ENCODE measurements at regions not wholly inside any gene's neighbourhood (a gene's known extent, or its start where the extent isn't known, plus 50 kb on each side); places are given as distances from the start of the nearest gene placed in this dataset.
"Not testable (repeated sequence)": the region's sequence is repeated elsewhere in the genome, so short reads cannot be mapped to it uniquely, and the experiment has no call there.

DNA sequence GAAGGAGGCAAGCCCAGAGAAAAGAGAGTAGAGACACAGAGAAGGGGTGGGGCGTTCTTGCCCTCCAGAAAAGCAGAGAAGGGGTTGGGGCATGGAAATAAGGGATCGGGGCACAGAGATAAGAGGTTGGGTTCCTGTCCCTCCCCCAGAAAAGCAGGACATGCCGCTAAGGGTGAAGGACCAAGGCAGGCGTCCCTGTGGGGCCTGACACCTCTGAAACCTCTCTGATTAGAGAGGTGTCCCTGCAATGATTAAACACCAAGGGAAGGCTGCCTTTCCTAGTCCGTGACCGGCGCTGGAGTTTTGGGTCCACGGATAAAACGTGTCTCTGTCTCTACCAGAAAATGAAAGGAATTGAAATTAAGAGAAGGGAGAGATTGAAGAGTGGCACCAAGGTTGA, 914.0 kb upstream of the CRIM1 start:
- not testable (repeated sequence) for DNase-seq (ENCODE audit: low spot score)

DNA sequence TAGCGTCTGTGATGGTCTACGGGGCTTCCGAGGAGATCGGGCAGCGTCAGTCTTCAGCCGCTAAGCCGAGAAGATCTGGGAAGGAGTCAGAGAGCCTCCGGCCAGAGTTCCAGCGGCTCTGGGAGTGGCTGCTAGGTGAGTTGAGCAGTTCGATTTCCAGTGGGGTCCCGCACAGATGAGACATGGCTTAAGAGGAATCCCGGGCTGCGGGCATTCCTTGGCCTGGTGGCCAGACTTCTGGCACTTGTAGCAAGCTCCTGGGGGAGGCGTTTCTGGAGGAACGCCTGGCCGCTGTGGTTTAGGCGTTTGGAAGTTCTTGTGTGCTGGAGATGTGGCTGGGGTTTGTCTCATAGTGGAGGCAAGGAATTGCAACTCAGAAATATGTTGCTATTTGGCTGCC, 915.3 kb upstream of the CRIM1 start:
- not testable (repeated sequence) for DNase-seq (ENCODE audit: low spot score)

DNA sequence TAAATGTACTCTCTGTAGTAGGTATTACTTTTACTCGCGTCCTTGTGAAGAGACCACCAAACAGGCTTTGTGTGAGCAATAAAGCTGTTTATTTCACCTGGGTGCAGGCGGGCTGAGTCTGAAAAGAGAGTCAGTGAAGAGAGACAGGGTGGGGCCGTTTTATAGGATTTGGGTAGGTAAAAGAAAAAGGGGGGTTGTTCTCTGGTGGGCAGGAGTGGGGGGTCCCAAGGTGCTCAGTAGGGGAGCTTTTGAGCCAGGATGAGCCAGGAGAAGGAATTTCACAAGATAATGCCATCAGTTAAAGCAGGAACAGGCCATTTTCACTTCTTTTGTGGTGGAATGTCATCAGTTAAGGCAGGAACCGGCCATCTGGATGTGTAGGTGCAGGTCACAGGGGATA, 918.7 kb upstream of the CRIM1 start:
- not testable (repeated sequence) for DNase-seq (ENCODE audit: low spot score)

DNA sequence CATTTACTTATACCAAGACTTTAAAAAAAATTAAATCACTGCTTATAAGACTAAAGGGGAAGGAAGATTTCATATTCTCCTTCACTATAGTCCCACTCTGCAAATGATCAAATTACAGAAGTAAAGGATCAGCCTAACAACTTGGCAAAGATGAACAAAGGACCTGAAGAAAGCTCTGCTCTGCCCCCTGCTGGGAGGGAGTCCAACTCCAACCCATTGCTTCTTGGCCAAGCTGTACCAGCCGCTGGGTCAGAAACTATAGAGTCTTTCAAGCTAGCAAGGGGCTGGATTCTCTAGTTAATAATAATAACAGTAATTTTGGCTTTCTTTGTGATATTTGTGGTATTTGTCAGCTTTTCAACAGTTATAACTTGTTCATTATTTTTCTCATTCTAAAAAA, 927.0 kb upstream of the CRIM1 start:
- peak; percentile 34 for DNase-seq (ENCODE audit: low spot score)

DNA sequence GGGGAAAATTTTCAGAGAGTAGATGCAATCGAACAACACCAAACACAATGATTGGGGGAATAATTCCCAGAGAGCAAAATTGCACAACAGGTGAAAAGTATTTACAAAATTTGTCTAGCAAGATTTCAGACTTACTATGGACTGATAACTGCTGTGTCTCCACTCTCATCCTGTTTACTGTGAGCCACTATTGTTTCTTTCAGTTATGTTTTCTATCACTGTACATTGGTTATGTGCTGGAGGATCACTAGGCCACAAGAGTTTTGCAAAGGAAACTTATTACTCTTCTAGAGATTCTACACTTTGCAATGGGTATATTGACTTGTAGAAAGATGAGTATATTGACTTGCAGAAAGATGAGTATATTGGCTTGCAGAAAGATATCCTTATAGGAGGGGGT, 934.1 kb upstream of the CRIM1 start:
- DNase-seq (ENCODE audit: low spot score) = no peak

DNA sequence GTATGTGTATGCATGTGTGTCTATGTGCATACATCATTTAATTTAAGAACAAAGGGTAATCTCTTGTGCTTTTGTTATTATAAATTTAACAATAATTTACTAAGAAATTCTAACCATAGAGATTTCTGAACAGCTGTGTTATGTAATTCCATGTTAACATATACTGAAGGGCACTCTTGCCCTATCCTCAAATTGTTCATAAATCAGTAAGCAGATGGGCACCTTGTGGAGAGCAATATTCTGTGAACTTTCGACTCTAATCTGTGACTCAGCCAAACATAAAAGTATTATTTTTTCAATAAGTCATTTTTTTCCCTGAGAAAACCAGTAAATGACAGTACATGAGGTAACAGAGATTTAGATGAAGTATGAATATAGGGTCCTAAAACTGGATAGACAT, 938.3 kb upstream of the CRIM1 start:
- no peak for DNase-seq (ENCODE audit: low spot score)

DNA sequence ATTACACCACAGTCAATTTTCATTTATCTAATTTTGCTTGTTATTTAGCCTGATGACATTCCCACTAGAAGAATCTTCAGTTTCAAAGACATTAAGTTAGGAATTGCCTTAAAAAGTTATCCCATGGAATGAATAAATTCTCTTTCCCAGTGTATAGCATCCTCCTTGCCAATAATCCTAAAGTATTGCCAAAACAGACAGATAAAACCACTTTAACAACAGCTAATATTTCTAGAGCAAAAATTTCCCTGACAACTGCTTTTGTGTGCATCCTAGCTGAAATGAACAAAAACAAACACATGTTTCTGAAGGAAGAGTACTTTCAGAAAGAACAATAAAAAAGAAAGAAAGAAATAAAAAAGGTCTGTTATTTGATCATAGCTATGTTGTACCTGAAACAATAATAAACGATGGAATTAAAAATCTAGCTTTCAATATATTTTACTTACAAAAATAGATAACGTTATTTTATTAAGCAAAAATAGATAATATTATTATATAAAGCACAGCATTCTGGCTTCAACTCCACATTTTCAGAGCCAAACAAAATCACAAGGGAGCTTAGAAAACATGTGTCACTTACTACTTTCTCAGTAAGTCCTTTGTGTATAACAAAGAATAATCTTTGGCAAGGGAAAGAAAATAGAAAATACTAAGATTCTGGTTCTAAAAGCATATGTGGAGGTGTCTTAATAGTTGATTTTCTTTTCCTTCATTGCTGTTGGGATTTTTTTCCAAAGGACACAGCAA, 939.0 kb upstream of the CRIM1 start:
- no peak for DNase-seq (ENCODE audit: low spot score)

DNA sequence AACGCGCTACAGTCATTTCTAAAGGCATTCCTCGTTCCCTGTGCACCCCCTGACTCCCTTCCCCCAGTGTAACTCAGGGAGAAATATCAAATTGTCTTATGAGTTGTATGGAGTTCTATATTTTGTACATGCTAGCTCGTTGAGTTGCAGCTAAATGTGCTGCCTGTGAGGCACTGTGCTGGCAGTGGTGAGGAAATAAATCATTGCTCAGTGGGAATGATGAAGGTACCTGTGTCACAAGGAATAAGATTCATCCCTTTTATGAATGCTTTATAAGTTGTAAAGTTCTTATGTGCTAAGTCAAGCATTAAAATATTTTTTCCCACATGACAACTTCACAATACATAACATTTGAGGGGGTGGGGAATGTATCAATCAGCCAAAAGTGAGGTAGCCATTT, 939.6 kb upstream of the CRIM1 start:
- DNase-seq (ENCODE audit: low spot score) = no peak

DNA sequence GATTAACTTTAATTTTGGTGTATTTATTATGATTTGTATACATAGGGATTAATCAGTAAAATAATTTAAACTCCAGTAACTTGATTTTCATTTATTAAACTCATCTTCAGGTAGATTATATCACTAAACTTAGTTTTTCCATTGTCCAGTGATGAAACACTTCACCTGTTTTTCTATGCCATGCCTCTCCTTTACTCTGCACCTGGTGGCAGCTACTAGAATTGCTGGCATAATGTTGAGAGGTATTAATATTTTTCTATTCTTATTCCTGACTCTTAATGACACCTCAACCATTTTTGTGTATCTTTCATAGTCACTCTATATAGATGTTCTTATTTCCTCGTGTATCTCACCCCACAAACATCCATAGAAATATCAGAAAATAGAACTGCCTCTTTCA, 940.3 kb upstream of the CRIM1 start:
- DNase-seq (ENCODE audit: low spot score) = no peak

DNA sequence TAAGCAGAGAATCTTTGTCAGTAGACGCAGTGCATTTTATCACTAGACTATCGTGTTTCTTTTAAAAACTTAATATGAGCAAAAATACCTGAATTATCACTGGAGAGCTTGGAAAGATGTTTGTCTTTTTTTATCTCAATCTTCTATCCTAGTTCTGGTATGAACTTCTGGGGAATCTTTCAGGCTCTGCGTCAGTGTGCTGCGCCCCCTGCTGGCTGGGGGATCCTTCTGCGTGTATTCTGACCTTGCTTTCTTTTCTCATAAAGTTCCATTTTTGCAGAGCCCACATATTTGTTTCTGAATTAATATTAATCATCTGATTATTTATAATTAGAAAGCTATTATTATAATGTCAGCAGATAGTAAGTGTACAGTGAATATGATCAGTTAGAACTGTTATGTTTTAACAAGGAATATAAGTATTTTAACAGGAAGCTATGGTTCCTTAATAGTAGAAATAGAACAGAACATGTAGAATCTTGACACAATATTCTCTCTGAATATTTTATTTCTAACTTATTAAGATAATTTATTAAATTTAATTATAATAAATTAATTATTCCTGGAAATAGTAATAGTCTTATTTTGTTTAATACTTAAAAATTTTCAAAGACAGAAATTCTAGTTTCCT, 945.0 kb upstream of the CRIM1 start:
- DNase-seq (ENCODE audit: low spot score) = peak; percentile 40

DNA sequence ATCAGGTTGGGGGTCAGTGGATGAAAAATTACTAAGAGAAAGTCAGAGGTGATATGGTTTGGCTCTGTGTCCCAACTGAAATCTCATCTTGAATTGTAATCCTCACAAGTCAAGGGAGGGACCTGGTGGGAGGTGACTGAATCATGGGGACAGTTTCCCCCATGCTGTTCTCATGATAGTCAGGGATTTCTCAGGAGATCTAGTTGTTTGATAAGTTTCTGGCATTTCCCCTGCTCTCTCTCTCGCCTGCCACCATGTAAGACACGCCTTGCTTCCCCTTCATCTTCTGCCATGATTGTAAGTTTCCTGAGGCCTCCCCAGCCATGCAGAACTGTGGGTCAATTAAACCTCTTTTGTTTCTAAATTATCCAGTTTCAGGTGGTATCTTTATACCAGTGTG, 945.8 kb upstream of the CRIM1 start:
- no peak for DNase-seq (ENCODE audit: low spot score)

DNA sequence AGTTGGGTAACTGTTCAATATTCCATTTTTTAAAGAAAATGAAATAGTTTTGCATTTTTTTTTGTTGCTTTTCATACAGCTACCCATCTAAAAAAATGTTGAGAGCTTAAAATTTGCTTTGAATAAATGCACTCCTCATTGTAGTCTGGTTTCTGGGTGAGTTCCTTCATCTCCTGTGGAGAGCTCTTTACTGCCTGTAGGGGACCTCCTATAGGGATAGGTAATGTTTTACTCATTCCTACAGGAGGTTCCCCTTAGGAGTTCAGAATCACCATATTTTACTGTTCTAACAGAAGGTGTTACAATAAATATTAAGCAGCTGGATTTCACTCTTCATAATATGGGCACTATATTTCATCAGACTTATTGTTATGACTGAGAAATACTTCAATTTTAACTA, 947.3 kb upstream of the CRIM1 start:
- DNase-seq (ENCODE audit: low spot score) = no peak

DNA sequence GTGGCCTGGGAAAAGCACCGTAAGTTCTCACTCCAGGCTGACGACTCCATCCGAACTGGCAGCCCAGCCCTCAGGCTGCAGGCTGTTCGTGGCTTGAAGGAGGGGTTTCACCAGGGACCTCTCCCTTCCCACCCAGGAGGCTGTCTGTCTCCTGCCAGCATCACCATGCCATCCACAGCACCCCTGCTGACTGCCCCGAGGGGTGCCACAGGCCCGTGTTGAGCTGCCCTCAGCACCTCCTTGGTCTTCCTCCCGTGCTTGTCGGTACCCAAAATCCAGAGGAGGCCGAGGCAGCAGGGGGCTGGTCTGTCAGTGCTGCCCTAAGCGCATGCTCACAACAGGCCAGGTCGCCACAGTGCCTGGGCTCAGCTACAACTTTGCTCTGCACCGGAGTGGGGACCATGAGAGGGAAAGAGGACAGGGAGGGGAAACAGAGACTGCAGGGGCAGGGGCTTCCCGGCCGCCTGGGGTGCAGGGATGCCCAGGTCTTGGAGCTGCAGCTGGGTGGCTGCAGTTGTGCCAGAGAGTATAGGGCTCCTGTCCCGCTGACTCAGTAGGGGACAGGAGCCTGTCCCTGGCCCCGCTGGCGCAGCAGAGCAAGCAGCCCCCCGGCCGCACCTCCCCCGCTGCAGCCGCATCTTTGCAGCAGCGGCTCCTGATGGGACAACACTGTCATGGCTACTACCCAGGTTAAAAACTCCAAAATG, 963.7 kb upstream of the CRIM1 start:
- no peak for DNase-seq (ENCODE audit: low spot score)

DNA sequence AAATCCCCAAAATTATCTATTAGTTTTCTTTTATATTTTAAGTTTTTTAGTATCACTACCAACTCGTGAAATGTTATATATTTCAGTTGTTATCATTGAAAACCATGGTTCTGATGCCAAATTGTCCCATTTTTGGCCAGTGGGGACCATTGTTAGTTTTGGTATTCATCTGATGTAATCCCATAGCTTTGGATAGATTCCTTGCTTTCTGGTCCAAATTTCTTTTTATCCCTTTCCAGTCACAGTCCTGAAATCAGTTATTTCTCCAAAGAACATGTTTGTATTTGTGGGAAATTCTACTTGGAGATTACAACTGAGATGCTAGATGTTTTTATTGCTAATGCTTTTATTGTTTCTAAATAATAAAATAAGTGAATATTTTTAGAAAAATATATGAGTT, 976.8 kb upstream of the CRIM1 start:
- no peak for DNase-seq (ENCODE audit: low spot score)

DNA sequence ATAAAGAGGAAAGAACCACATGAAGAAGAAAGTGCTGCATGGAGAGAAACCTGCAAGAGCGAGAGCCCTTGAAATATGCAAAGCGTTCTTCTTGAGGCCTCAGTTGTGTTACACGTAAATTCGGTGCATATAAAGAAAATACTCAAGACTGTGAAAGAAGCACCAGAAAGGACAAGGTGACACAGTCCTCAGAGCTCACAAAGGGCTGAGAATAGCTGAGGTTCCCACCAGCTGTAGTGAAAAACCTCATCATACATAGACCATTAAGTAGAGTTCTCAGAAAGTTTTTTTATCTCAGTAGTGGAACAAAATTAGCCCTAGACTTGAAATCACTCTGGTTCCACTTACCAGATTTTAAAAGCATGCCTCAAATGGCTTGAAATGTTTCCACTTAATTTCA, 980.7 kb upstream of the CRIM1 start:
- DNase-seq (ENCODE audit: low spot score) = no peak

DNA sequence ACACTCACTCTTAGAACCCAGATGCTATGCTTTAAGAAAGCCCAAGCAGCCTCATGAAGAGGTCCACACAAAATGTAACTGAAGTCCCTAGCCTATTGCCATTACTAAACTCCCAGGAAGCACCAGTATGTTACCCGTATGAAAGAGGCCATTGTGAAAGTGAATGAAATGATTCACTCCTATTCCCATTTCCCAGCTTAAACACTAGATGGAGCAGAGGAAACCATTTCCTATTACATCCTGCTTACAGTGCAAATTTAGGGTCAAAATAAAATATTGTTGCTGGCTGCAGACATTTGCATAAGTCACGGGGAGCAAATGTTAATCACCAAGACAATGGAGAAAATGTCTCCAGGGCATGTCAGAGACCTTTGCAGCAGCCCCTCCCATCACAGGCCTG, 989.7 kb upstream of the CRIM1 start:
- DNase-seq (ENCODE audit: low spot score) = peak; percentile 22

DNA sequence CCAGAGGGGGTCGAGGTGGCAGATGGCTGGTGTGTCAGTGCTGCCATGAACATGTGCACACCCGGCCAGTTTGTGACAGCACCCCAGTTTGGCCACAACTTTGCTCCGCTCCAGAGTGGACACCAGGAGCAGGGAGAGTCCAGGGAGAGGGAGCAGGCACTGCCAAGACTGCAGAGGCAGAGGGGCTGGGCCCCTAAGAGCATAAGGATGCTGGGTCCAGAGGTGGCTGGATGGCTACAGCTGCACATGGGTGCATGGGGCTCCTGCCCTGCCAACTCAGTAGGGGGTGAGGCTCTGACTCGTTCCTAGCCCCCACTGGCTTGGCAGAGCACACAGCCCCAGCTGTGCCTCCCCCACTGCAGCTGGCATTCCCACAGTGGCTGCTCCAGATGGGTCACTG, 999.2 kb upstream of the CRIM1 start:
- DNase-seq (ENCODE audit: low spot score) = no peak

DNA sequence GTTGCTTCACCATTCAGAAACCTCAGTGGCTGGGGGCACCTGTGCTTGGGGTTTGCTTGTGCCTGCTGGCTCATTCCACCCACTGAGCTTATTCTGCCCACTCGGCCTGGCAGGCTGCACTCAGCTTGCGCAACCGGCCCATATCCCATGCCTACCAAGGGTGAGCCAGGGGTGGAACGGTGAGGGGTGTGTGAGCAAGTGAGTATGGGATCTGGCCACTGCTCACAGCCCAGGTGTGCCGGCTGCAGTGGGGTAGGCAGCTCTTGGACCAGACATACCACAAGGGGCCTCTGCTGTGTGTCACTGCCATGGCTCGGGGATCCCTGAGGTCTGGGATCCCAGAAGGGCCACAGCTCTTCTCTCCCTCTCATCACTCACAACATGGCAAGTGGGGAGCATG, 1000.5 kb upstream of the CRIM1 start:
- no peak for DNase-seq (ENCODE audit: low spot score)

DNA sequence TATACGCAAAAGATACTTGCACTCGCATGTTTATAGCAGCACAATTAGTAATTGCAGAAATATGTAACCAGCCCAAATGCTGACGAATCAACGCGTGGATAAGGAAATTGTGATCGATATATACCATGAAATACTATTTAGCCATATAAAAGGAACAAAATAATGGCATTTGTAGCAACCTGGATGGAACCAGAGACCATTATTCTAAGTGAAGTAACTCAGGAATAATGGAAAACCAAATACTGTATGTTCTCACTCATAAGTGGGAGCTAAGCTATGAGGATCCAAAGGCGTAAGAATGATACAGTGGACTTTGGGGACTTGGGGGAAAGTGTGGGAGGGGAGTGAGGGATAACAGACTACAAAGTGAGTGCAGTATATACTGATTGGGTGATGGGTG, 1008.0 kb upstream of the CRIM1 start:
- no peak for DNase-seq (ENCODE audit: low spot score)

DNA sequence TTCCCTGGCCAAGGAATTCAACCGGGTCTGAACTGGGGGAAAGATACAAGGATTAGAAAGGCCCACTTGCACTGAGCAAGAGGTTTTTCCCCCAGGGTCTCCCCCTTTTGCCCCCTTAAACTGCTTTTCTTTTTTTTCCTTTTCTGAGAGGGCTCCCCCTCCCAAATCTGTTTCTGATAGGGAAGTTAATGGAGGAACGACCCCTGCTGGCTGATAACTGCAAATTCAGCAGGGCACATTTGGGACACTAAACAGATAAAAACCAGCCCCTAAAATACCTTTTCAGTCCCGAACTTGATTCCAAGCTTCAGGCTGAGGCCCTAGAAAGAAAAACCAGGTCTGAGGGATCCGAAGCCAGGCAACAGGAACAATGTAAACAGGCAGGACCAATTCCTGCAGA, 1012.4 kb upstream of the CRIM1 start:
- no peak for DNase-seq (ENCODE audit: low spot score)

DNA sequence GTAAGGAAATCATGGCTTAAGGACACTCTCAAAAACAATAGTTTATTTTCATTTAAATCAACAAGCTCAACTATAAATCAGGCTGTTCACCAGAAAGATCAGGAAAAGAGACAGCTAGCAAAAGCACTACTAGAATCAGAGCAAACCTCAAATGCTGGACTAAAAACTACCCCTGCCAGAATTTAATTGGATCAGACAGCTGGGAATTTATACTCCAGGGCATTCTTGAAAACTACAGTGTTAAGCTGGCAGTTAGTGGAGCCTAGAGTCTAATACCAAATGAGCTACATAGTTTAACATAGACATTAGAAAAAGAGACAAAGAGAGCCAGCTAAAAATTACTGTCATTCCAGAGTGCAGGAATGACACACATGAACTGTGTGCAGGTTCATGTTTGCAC, 1016.4 kb upstream of the CRIM1 start:
- no peak for DNase-seq (ENCODE audit: low spot score)

DNA sequence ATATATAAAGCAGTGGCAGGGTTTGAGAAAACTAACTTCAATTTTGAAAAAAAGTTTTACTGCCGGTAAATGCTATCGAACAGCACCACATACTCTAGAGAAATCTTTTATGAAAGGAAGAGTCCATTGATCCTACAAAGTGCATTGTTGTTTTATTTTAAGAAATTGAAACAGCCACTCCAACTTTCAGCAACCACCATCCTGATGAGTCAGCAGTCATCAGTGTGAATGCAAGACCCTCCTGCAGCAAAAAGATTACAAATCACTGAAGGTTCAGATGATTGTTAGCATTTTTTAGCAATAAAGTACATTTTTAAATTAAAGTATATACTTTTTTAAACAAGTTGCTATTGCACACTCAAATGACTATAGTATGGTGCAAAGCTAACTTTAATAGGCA, 1017.7 kb upstream of the CRIM1 start:
- no peak for DNase-seq (ENCODE audit: low spot score)

DNA sequence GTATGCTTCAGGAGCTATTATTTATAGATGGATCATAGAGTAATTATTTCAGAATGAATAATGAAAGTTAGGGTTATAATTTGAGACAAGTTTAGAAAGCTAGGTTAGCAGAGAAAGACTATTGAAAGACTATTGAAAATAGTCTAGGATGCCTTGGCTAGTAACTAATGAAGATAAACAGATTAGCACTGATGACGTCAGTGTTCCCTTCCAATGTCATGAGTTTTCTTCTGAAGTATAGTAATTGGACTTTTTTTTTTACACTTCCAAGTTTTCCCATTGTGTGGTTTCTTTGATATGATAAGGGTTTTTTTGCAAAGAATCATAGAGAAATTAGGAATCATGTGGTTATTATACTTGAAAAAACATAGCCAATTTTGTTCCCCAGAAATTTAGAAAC, 1041.5 kb upstream of the CRIM1 start:
- DNase-seq (ENCODE audit: low spot score) = no peak

DNA sequence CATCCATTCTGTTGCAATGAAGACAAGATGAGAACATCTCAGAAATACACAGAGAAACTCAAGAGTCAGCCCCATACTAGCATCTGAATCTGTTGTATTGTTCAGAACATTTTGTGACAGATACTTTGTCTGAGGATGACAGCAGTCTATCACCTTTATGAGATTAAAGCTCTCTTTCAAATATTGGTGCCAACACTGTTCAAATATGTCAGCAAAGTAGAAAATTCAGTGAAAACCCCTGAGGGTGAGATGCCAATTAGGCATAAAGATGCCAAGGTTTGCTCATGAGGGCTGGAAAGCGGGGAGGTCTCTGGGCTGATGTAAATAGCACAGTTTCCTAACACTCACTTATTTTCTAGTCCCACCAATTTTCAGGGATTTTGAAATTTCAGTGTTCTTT, 1054.2 kb upstream of the CRIM1 start:
- no peak for DNase-seq (ENCODE audit: low spot score)

Measured in COLO829 (cell line).